ENCODE measurements at regions not wholly inside any gene's neighbourhood (a gene's known extent, or its start where the extent isn't known, plus 50 kb on each side); places are given as distances from the start of the nearest gene placed in this dataset.

- no peak for DNase-seq (ENCODE audit: low read depth, low spot score)
Observed at GRCh38 chr3:19093084-19093483, 55.2 kb upstream of the KCNH8 start.

GRCh38 chr3:19077388-19077787 lies 70.9 kb upstream of the KCNH8 start:
- DNase-seq (ENCODE audit: low read depth, low spot score): no peak

GRCh38 chr3:19075037-19075436 lies 73.3 kb upstream of the KCNH8 start:
- no peak for DNase-seq (ENCODE audit: low read depth, low spot score)

DNA sequence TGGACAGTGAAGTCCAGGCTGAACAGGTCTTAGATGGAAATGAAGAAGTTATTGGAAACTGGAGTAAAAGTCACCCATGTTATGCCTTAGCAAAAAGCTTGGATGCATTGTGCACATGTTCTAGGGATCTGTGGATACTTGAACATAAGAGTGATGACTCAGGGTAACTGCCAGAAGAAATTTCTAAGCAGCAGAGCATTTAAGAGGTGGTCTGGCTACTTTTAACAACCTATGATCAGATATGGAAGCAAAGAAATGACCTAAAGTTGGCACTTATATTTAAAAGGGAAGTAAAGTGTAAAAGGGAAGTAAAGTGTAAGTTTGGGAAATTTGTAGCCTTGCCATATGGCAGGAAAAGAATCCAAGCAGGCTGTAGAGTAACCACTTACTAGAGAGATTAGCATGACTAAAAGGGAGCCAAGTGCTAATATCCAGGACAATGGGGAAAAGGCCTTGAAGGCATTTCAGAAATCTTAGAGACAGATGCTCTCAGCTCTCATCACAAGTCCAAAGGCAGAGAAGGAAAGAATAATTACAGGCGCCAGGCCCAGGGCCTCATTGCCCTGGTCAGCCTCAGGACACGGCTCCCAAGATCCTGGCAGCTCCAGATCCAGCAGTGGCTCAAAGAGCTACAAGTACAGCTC lies 73.9 kb upstream of the KCNH8 start:
- DNase-seq (ENCODE audit: low read depth, low spot score): peak; percentile 78

DNA sequence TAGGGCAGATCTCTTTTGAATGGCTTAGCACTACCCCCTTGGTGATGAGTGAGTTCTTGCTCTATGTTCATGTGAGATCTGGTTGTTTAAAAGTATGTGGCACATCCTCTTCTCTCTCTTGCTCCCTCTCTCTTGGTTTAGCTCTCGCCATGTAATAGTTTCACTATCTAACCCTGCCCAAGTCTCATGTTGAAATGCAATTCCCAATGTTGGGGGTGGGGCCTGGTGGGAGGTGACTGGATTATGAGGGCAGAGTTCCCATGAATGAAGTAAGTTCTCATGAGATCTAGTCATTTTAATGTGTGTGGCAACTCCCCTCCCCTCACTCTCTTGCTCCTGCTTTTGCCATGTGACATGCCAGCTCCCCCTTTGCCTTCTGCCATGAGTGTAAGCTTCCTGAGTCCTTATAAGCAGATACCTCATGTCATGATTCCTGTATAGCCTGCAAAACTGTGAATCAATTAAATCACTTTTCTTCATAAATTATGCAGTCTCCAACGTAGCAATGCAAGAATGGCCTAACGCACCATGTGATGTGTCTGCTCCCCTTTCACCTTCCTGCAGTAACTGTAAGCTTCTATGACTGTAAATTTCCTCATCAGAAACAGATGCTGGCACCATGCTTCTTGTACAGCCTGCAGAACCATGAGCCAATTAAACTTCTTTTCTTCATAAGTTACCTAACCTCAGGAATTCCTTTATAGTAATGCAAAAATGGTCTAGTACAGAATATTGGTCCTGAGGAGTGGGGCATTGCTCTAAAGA lies 74.8 kb upstream of the KCNH8 start:
- DNase-seq (ENCODE audit: low read depth, low spot score): no peak

DNA sequence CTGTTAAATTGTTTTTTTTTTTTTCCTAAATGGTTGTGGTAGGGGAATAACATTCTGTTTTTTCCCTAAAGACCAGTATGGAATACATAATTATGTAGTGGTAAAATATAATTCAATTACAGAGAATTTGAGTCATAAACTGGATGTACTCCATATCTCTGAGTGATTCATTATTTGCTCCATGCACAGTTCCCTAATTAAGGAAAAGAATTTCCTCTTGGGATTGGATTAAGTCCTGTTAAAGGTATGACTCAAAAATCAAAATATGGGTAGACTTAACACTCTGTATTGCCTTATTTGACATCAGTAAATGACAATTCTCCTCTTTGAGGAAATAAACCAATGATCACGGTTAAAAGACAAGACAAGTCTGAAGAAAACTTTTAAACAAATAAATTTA lies 78.0 kb upstream of the KCNH8 start:
- no peak for DNase-seq (ENCODE audit: low read depth, low spot score)

DNA sequence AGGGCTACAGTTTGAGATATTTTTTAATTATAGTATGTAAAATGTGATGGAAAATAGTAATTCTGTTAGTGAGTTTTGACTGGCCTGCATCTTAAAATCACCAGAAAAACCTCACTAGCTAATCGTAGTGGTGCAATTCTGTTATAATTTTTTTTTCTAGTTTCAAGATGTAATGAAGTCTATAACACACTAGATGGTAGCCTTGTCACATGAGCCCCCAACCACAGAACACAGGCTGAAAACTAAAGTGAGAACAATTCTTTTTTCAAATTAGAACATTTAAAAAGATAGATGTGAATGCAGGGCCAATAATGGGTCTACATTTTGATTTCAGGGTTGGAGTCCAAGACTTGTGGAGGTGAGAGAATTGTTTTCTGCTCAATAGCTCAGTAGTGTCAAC lies 83.3 kb upstream of the KCNH8 start:
- no peak for DNase-seq (ENCODE audit: low read depth, low spot score)

DNA sequence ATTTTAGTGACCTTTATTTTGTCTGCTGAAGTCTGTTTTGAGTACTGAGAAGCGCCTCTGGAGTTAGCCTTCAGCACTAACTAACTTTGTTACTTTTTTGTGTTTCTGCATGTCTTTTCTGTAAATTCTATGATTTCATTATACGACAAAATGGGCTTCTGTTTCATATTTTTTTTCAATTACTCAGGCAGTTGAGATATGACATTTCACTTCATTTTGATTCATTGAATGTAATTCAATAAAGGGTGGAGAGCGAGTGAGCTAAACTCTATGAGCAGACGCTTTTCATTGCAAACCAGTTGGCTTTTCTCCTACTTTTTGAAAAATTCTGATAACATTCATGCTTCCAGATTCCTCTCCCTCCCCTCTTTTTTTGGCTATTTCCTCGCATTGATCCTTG lies 84.4 kb upstream of the KCNH8 start:
- no peak for DNase-seq (ENCODE audit: low read depth, low spot score)

- no peak for DNase-seq (ENCODE audit: low read depth, low spot score)
Observed at GRCh38 chr3:19060404-19060803, 87.9 kb upstream of the KCNH8 start.

DNA sequence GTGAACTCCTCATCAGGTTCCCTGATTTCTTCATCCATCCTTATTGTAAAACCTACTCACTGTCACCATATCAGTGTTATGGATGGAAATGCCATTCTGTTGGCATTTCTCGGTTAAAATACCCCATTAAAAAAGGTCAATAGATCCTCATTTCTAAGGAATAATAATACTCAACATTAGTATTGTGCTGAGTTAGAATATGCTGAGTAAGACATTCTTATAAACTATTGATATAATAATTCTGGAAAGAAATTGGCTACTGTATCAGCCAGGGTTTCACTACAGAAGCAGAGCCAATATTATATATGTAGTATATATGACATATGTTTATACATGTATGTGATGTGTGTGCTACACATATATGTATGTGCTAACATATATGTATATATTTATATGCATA lies 95.4 kb upstream of the KCNH8 start:
- DNase-seq (ENCODE audit: low read depth, low spot score): no peak

GRCh38 chr3:19046440-19046839 lies 101.9 kb upstream of the KCNH8 start:
- DNase-seq (ENCODE audit: low read depth, low spot score): no peak

DNA sequence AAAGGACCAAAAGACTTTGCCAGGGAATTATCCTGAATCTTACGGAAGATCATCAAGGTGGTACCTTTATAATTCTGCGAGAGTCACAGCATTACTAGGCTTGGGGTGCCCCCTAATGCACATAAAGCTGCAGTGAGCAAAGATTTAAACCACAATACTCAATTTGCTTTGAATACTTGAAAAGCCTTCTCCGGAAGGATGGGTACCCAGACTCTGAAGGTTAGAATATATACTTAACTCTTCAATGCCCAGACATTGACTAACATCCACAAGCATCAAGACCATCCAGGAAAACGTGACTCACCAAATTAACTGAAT lies 117.8 kb upstream of the KCNH8 start:
- DNase-seq (ENCODE audit: low read depth, low spot score): peak; percentile 12

GRCh38 chr3:19029837-19030521 lies 118.3 kb upstream of the KCNH8 start:
- DNase-seq (ENCODE audit: low read depth, low spot score): no peak

GRCh38 chr3:19025441-19025840 lies 122.9 kb upstream of the KCNH8 start:
- DNase-seq (ENCODE audit: low read depth, low spot score): no peak

- no peak for DNase-seq (ENCODE audit: low read depth, low spot score)
Observed at GRCh38 chr3:19022546-19022945, 125.8 kb upstream of the KCNH8 start.

DNA sequence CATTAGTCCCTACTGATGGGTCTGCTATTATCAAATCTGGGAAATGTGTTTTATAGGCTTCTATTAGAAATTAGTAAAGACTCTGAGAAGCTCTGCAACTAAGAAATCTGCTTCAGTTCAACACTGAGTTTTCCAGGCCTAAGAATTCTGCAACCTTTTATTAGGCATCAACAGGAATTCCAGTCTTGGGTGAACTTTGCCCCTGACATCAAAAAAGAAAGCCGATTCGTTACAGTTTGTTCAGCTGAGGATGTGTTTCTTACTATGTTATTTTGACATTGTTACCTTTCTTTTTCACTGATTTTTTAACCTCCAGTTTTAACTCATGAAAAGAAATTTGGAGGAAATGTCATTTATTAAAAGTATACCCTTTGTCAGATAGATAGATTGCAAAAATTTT lies 131.5 kb upstream of the KCNH8 start:
- DNase-seq (ENCODE audit: low read depth, low spot score): no peak

DNA sequence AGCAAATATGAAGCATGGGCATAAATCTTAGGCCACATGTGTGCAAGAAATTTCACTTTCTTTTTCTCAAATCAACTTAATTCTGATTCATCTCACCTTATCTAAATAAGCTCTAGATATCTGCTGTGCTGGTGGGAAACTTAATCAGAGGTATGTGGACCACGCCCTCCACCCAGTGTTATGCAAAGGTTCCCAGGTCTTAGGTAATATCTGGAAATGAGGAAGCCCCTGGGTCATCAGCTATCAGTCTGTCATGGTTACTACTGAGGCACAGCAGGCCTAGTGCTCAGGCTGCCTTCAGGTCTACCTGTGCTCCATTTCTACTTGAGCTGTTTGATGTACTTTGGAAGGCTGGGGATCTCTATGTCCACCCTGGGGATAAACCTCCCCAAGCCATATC lies 134.4 kb upstream of the KCNH8 start:
- no peak for DNase-seq (ENCODE audit: low read depth, low spot score)

DNA sequence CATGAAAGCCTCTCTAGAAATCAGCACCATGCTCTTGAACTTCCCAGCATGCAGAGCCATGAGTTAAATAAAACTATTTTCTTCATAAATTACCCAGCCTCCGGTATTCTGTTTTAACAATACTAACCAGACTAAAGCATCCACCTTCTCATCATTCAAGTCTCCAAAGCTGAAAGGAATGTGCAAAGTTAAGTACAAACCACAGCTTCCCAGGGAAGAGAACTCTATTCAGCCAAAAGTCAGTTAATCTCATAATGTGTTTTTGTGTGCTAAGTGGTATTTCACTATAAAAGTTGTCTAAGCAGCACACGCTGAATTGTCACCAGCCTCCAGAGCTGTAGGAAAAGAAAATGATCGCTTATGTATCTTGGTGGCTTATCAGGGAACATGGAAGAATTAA lies 135.5 kb upstream of the KCNH8 start:
- DNase-seq (ENCODE audit: low read depth, low spot score): no peak

DNA sequence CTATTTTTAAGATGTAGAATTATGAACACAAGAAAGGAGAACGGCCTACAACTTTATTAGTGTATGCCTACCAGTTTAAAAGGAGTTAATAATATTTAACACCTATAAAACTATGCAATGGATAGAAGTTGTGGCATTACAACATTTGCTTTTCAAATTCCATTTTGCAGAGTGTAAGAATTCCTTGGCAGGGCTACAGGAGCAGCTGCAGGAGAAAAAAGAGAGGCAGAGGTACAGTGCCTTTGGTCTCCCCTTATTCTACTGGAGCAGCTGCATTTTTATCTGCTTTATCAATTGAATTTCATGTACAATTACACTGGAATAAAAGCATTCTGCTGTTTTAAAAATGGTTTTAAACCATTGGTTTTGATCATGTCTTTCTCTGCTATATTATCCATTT lies 145.7 kb upstream of the KCNH8 start:
- no peak for DNase-seq (ENCODE audit: low read depth, low spot score)

DNA sequence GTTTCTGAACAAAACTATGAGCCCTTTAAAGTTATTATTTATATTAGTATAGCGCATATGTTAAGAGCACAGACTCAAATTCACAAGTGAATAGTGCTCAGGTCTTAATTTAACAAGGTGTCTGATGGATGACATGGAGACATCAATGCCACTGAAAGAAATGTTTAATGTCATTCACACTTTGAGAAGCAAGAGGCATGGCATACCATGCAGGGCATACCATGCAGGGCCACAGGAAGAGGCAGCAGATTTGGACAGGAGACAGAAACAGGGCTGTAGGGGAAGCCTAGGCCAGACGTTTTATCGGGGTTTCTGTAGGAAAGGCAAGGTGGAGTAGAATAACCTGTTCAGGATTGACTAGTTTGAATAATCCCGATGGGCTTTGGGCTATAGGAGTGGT lies 150.2 kb upstream of the KCNH8 start:
- DNase-seq (ENCODE audit: low read depth, low spot score): no peak

DNA sequence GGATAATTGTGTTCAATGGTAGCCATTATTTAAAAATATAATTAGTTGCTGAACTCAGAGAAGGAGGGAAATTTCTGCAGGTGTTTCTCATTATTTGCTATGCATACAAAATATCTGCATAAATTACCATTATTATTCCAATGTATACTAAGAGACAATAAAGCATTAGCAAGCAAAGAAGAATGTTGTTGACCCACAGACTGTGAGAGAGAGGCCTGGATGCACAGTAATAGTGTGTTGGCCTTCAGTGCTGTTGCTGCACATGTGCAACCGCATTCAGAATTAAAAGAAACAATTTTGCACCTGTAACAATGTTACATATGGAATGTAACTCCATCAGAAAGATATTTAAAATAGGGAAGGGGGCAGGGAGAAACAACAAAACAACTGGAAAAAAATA lies 155.6 kb upstream of the KCNH8 start:
- no peak for DNase-seq (ENCODE audit: low read depth, low spot score)

GRCh38 chr3:18989237-18989795 lies 159.0 kb upstream of the KCNH8 start:
- DNase-seq (ENCODE audit: low read depth, low spot score): no peak
